ENCODE measurements at regions not wholly inside any gene's neighbourhood (a gene's known extent, or its start where the extent isn't known, plus 50 kb on each side); places are given as distances from the start of the nearest gene placed in this dataset.
"Not testable (repeated sequence)": the region's sequence is repeated elsewhere in the genome, so short reads cannot be mapped to it uniquely, and the experiment has no call there.

DNA sequence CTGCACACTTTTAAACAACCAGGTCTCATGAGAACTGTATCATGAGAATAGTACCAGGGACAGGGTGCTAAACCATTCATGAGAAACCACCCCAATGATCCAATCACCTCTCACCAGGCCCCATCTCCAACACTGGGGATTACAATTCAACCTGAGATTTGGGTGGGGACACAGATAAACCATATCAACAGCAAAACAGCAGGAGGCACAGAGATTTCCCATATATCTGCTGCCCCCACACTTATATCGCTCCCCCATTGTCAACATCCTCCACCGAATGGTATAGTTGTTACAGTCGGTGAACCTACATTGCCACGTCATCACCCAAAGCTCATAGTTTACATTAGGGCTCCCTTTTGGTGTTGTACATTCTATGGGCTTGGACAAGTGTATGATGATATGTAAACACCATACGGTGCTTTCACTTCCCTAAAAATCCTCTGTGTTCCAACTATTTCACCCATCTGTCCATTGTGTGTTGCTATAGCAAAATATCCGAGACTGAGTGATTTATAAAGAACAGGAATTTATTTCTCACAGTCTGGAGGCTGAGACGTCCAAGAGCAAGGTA lies 224.8 kb downstream of the FAM43A start:
- no peak for DNase-seq (ENCODE audit: low read depth, low spot score)

DNA sequence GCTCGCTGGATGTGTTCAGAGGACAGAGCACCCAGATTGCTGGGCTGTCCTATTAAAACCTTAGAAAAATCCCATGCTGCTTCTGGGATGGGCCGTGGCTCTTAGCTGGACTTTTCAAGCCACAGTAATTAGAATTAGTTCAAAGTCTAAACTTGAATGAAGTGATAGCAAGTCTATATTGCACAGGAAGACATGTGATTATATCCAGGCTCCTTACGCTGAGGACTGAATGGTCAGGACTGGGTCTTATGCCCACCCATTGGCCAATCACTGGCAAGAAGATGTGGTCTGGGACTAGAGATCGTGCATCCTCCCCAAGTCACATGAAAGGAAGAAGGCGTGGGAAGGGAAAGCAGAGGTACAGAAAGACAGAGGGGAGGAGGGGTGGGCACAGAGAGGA lies 227.6 kb downstream of the FAM43A start:
- DNase-seq (ENCODE audit: low read depth, low spot score) = no peak

DNA sequence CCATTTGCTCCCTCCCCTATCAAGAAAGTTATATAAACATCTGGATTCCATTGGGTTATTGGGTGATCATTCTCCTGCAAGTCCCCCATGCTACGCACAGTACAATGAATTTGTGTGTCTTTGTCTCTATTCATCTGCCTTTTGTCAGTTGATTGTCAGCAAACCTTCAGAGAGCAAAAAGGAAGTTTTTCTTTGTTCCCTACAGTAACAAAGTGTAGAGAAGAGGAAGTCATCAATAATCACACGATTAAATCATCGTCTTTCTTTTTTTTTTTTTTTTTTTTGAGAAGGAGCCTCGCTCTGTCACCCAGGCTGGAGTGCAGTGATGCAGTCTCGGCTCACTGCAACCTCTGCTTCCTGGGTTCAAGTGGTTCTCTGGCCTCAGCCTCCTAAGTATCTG lies 239.2 kb downstream of the FAM43A start:
- not testable (repeated sequence) for DNase-seq (ENCODE audit: low read depth, low spot score)

DNA sequence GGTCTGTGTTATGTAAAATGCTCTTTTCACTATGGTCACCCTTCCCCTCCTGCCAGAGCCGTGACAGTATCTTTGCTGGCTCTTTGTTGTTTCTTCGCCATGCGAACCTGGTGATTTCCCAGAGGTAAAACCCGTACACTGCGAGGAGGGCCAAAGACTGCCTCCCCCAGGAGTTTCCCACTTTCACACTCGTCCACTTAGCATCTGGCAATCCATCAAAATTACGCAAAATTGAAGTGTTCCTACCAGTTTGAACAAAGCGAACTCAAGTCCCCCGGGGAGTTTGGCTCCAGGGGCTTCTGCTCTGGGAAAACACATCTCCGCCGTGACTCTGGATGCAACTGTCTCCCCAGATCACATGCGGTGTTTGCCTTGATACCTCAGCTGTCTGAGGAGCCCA lies 239.9 kb downstream of the FAM43A start:
- peak; percentile 88 for DNase-seq (ENCODE audit: low read depth, low spot score)

DNA sequence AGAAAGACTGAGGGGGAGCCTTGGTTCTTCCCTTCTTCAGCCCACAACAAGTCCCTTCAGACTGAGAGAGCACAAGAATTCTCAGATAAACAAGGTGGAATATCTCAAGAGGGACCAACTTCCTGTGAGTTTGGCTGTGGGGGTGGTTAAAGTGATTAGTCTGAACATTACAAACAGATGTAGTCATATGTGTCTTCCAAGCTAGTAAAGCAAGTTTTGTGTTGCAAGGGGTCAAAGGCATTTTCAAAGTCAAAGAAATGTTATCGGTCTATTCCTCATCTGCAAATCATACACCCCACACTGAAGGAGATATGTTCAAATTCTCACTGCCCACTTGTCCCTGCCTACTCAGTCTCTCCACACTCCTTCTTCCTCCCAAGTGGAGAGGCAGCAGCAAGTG lies 242.5 kb downstream of the FAM43A start:
- no peak for DNase-seq (ENCODE audit: low read depth, low spot score)

DNA sequence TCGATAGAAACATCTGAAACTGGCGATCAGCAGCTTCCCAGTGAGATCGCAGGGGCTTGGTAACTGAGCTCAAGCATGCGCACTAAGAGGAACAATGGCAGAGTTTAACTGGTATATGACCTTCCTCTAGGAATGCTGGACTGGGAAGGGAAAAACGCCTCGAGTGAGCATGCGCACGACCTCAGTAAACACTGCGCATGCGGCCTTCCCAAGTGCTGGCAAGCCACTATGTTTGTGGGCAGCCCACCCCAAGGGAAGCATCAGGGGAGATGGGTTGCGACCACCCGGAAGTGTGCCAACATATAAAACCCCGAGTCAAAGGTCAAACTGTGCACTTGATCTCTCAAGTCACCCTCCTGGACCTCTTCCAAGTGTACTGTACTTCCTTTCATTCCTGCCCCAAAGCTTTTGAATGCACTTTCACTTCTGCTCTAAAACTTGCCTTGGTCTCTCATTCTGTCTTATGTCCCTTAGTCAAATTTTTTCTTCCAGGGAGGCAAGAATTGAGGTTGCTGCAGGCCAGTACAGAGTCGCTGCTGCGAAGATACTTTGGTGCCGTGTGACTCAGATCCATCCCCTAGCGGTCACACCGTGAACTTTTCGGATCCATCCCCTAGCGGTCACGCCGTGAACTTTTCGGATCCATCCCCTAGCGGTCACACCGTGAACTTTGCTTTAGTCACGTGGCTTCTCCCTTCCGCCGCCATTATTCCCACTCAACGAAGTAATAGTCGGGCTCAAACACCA lies 243.3 kb downstream of the FAM43A start:
- peak; percentile 63 for DNase-seq (ENCODE audit: low read depth, low spot score)

DNA sequence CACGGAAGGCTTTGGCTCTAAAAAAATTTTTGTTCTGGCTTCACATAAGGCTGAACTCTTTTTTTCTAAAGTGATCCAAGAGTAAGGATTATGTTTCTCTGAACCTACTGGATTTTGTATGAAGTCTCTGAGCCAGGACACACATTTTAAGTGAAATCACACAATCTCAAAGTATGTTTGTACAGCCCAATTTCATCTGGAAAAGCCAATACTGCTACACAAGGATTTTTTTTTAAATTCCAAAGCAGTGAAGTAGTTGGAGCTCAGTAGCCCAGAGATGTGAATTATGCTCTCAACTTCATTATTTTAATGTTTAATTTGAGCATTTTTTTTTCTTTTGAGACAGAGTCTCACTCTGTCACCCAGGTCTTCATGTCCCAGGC lies 243.9 kb downstream of the FAM43A start:
- no peak for DNase-seq (ENCODE audit: low read depth, low spot score)

DNA sequence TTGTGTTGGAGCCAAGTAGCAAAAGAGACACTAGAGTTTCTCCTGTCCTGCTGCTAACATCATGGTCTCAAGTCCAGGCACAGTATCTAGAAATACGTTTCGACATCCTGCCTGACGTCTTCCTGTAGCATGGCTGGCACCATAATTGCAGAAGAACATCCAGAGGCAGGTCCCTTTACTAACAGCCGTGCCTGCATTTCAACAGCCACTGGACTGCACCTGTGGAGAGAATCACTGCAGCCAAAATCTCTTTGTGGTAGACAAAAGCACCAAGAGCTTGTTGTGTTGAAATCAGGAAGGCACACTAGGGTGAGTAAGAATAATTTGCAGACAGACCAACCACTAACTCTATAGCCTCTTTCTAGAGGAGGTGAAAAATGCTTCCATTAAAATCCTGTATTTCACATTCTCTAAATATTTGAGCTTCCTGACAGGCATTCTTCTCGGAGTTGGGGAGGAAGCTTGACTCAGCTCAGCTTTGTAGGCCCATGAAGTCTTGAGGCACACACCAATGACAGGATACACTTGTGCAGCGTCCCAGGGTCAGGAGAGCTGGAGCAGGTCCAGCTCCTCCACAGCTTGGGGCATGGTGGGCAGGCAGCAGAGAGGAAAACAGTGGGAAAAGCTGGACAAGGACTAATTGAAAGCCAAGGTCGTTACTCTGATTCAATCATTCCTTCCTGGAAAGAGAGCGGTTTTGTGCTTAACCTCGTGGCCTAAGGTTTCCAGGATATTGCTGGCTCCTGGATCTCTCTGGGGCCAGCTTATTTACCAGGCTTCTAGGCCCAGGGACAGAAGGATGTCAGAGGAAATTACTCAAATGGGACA lies 244.9 kb downstream of the FAM43A start:
- DNase-seq (ENCODE audit: low read depth, low spot score) = no peak

DNA sequence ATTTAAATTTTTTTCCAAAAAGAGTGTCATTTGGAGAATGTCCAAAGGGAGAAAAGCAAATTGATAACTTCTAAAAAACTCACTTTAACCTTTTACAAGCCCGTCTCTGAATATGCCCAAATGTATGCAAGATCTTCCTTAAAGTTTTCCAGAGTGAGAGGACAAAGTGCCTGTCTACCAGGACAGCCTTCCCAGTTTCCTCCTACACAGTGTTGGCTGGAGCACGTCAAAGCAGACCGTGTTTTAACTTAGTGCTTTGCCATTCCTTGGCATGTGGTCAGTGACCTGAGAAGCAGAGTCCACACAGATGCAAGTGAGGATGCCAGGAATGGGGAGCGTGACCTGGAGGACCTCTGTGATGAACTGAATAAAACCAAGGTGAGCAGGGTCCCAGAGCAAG lies 245.7 kb downstream of the FAM43A start:
- DNase-seq (ENCODE audit: low read depth, low spot score) = no peak

DNA sequence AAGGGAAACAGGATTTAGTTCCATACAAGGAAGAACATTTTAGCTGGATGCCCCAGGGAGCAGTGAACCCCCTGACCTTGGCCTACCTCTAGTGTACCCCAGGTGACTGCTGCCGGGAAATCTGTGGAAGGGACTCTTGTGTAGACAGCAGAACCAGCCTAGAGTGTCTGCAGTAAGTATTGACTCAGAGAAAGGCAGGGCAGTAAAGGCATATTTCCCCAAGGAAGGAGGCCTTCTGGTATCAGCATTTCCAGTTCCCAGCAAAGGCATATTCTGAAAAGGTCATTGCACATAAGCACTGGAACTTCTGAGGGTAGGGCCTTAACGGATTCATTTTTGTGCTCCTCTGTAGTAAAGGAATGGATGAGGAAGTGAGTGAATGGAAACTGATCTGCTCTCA lies 246.2 kb downstream of the FAM43A start:
- DNase-seq (ENCODE audit: low read depth, low spot score) = no peak

DNA sequence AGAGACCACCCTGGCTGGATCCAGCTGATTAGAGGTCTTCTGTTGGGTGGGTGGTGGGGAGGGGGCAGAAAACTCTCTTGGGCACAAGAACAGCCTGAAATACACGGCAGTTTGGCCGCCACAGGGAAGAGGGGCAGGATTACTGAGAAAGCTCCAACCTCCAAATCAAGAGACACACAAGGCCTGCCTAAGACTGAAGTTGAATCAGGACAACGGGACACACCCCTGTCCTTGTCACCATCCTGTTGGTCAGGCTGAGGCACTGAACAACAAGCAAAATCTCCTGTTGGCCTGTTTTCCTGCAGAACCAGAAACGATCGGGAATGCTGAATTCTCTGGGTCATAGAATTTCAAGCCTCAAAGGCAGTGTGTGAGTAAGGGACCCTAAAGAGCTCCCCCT lies 247.8 kb downstream of the FAM43A start:
- DNase-seq (ENCODE audit: low read depth, low spot score) = peak; percentile 77

DNA sequence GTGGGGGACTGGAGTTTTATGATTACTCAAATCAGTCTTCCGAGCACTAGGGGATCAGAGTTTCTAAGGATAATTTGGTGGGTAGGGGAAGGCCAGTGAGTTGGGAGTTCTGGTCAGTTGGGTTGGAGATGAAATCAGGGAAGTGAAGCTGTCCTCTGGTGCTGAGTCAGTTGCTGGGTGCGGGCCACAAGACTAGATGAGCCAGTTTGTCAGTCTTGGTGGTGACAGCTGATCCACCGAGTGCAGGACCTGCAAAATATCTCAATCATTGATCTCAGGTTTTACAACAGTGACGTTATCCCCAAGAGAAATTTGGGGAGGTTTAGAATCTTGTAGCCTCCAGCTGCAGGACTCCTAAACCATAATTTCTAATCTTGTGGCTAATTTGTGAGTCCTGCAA lies 249.4 kb downstream of the FAM43A start:
- peak; percentile 61 for DNase-seq (ENCODE audit: low read depth, low spot score)

DNA sequence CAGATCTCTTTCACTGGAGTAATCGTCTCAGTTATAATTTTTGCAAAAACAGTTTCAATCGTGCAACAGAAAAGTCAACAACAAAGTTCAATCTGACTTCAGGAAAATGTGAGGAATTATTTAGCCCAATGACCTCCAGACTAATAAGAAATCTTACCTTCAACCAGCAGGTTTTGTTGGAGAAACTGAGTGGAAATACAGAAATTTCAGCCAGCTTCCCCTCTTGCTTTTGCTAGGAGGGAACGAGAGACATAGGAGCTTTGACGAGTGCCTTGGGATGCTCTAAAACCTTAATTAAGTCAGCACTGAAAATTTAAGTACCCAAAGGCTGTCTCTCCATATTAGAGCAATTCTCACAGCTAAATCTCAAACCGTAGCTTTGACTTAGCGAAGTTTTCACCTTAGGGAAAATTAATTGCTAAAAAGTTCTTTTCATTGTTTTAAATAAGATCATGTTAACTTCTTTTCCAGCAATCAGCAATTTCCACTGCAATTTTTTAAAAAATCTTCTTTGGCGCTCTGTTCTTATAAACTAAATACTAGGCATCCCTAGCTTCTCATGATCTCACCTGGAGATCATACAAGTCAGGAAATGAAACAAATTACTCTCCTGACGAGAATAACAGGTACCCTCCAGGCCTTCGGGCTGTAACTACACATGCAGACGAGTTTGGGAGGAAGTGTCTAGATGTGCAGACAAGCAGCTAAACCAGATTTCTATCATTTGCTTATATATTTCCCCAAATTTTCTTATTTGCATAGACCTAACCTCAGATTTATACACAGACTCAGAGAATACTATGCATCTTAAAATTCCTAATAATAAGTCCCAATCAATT lies 250.2 kb downstream of the FAM43A start:
- DNase-seq (ENCODE audit: low read depth, low spot score) = no peak

DNA sequence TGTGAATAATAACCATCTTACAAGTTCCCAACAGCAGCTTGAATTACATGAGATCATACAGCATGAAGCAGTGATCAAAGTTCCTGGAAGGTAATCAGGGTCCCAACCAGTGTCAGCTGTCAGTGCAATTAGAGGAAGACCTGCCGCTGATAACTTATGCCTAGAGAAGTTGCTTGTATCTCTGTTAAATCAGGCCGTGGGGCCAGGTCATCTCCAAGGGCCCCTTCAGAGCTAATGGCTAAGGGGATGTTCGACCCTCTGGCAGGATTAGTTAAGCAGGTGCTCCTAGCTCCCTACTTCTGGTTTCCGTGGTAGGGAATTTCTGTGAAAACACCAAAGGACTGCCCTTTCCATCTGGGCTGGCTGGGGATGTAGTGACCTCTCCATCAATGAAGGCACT lies 251.0 kb downstream of the FAM43A start:
- no peak for DNase-seq (ENCODE audit: low read depth, low spot score)

DNA sequence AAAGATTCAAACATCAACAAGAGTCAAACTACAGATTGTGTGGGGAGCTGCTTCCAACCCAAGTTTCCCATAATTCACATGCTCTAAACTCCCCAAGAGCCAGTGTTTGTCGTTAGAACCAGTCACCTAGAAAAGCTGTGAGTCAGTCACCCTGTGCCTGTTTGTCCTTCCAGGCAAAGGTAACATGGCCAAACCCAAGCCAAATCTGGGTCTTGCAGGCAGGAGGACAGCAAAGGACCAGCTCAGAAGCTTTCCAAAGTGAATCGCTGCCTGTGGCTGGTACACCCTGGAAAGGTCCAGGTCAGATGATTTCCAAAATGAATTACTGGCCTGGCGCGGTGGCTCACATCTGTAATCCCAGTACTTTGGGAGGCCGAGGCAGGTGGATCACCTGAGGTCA lies 251.5 kb downstream of the FAM43A start:
- DNase-seq (ENCODE audit: low read depth, low spot score) = no peak

DNA sequence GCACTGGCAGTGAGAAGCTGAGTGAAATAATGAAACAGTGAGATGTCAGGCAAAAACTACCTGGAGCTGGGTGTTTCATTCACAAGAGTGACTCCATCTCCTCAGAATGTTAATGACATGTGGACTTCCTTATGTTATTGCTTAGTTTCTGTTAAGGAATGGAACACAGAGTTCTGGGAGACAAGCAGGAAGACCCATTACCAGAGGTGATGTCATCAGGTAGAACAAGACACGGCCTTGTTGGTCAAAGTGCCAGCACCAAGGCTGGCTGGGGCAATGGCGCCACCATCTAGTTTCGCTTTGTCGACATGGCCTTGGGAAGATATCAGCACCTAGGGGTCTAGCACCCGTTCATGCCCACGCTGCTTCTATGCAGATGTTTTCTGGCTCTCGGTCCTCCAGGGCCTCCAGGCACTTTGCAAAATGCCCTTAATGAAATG lies 252.2 kb downstream of the FAM43A start:
- DNase-seq (ENCODE audit: low read depth, low spot score) = no peak

DNA sequence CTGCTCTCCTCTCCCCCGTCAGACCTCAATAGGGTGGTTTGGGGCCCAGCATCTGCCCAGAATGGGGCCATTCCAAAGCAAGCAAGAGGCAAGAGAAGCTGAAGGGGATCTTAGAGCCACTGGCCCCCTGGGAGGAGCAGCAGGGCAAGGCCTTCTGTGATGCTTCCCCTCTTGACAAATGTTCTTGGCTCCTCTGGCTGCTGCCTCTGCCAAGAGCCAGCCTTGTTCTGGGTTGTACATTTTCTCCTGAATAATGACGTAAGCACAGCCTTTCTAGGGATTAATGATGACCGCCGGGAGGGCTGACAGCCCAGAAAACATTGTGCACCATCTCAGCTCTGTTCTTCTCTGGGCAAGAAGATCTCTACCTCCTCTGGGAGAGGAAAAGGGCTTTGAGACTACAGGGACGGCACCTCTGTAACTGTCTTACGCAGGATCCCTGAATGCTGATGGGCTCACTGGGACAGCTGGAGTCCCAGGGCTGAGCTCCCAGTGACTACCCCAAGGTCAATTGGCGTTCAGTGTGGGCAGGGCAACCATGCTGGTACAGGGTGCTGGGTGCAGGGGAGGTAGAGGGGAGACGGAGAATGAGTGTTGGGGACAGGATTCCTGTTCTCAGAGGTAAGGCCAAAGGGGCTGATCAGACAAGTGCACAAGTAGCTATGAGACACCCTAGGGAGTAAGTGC lies 253.3 kb downstream of the FAM43A start:
- no peak for DNase-seq (ENCODE audit: low read depth, low spot score)

DNA sequence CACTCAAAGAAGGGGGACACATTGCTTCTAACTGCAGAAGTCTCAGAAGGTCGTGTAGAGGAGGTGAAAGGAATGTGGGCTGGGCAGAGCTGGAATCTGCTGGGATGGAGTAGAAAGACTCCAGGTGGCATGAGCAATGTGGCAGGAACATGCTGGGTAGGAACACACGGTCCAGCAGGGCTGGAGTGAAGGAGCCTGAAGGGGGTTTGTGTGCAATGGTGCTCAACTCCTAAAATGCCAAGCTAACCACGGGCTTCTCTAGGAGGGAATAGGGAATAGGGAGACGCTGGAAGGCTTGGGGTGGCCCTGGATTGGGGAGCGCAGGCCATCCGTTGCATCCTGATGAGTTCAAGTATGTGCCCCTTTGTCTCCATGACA lies 253.8 kb downstream of the FAM43A start:
- DNase-seq (ENCODE audit: low read depth, low spot score) = no peak

DNA sequence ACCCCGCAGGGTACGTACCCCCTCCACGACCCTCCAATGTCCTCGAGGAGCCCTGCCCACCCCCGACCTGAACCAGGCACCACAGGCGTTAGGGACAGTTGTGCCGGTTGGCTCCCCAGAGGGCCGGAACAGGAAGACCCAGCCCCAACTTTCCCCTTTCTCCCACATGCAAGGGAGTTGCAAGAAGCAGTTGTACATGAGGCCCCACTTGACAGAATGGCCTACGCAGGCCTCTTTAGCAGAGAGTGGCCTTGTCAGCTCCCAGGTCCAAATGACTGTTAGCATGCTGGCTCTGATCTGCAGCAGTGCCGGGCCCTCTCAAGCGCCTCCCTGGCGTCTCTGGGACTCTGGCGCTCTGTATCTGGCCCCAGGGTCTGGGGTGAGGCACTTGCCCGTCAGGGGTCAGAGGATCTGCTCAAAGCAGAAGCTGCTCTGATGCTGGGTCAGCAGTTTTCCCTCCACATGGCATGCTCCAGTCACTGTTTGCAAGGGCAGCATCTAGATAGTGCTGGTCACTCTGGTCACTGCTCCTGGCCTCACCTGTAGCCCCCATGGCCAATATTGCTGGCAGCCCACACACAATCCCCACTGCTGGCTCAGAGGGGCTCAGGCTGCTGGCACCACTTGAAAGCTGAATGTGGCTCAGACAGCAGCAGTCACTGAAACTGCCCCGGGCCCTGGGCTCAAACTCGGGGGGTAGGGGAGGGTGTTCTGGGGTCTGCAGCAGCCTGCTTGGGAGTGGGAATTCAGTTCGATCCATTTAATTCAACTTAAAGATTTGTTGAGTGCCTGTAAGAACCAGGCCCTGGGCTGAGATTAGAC lies 254.5 kb downstream of the FAM43A start:
- peak; percentile 61 for DNase-seq (ENCODE audit: low read depth, low spot score)

DNA sequence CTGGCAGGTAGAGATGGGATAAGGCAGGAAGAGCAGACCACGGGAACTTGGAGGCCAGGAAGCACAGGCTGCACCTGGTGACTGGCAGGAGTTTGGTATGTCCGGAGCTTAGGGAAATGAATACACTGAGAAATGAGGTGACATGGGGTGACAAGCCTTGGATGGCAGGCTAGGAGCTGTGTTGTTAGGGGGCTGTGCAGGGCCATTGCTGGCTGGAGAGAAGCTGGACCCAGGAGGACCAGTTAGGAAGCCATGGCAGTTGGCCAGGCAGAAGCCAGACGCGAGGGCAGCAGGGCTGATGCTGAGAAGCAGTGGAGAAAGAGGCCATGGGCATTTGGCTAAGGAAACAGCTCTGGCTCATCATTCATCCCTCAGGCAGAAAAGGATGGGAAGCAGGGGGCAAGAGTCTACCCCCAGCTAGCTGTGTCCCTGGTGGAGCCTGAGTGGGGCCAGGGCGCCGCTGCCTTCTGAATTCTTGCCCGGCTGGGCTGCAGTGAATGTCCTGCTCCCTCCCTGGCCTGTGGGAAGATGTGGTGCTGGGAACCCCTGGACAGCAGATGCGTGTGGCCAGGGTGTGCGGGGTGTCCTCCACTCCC lies 255.8 kb downstream of the FAM43A start:
- no peak for DNase-seq (ENCODE audit: low read depth, low spot score)
